Psoas muscle (tissue), 7 donors: ENCODE measurements at regions not wholly inside any gene's neighbourhood (a gene's known extent, or its start where the extent isn't known, plus 50 kb on each side); places are given as distances from the start of the nearest gene placed in this dataset.
"Not testable (repeated sequence)": the region's sequence is repeated elsewhere in the genome, so short reads cannot be mapped to it uniquely, and the experiment has no call there.

Source experiments
- ATAC-seq, 4 donors: fragments of 200-7000 bp; cut with Tn5 transposase; one replicate each; pipeline ENCODE4 v1.9.1; 2020; ENCODE audit warnings: moderate library complexity in 3 of 4, mild to moderate bottlenecking in 2 of 4
- DNase-seq, 2 donors: peaks; one replicate each; pipeline ENCODE4 v3.0.0-alpha.2; 2020
- H3K27ac ChIP-seq: fragments of 200-600 bp; one replicate; pipeline ENCODE4 v1.8.0; 2022
- H3K27me3 ChIP-seq, 3 donors: fragments of 200-600 bp in 1 of 3; one replicate each; pipeline versions ENCODE4 v1.6.1 to v1.8.0; 2013 to 2022; ENCODE audit warnings: low read length in 2 of 3, mild to moderate bottlenecking in 2 of 3, moderate library complexity in 1 of 3; ENCODE audit not compliant: insufficient read depth in 3 of 3
- H3K36me3 ChIP-seq, 2 donors: fragments of 200-600 bp in 1 of 2; one replicate each; pipeline versions ENCODE4 v1.6.1 to v1.8.0; 2013 to 2022; ENCODE audit warnings: low read depth in 1 of 2, mild to moderate bottlenecking in 1 of 2, moderate library complexity in 1 of 2; ENCODE audit not compliant: insufficient read depth in 1 of 2
- H3K4me1 ChIP-seq: fragments of 200-600 bp; one replicate; pipeline ENCODE4 v1.8.0; 2022
- H3K4me3 ChIP-seq: fragments of 200-600 bp; one replicate; pipeline ENCODE4 v1.8.0; 2022; ENCODE audit warnings: mild to moderate bottlenecking
- H3K9me3 ChIP-seq: fragments of 200-600 bp; one replicate; pipeline ENCODE4 v1.8.0; 2022
- WGBS, 3 donors: extraction: QIAGEN DNeasy Blood & Tissue Kit; methylation state at CpG; one replicate each; pipeline versions ENCODE4 v1.1.6 to v1.1.7; 2013; 5-methylcytosine and 5-hydroxymethylcytosine counted together
- intact Hi-C, 2 donors: fragments of 100-400 bp; cut with DNase I; formaldehyde crosslinking; loops; one replicate each; pipeline versions ENCODE4 v1.11.0 to v1.14.2; 2022
- TF ChIP-seq, protein P1 (sequence below): fragments of 200-600 bp; IDR thresholded peaks from one replicate; pipeline ENCODE4 v1.8.0; 2022; ENCODE audit warnings: antibody characterized with exemption
- donor health status: healthy with polysubstance abuse.
- donor health status: DM: no; HTN: no; CAD: no; lungs with moderate emphysema.
- donor health status: Bipolar disorder and iron deficiency.
- donor health status: healthy.
- donor health status: DM: yes; HTN: yes; CAD: no.
- donor health status: DM: no; HTN: no; CAD: no.
- donor health status: DM: yes; HTN: yes; CAD: no.

DNA sequence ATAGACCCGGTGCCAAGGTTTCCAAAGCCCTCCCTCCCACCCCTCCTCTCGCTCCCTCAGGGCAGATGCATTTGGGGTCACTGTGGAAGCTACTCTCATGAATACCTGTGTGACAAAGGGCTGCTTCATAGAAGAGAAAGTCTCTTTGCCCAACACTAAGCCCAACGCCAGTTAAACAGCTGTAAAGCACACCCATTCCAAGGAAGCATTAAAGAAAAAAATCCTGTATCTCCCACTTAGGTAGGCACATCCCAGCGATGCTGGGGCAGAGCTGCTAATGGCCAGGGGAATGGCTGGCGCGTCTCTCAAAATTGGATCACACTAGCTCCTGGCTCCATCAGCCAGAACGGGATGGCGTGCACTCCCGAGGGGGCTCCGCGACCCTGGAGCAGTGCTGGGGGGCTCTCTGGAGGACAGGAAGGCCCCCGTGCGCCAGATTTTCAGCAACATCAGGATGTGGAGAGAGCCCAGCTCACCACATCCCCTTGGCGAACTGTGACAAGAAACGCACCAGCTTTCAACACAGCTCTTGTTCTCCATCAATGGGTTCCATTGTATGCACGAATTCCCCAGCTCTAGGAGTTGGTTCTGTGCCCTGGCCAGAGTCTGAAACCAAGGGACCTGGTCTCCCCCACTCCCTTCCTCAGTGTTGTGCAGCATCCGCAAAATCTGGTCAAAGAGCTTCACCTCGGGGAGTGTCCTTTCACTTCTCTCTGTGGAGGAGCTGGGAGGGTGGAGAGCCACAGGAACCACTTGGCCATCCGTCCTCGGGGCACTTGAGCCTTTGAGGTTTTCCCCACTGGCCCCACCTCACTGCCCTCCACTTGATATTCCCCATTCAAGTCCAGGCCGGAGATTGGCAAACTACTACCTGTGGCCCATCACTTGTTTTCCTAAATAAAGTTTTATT, 74.1 kb downstream of the TFAP2C start:
- DNase-seq (no peak), ATAC-seq (no peak)
- Histone ChIP-seq H3K4me3 (no peak overlapping the region), H3K4me1 (no peaks in the 10 kb centered on the region), H3K27me3 (no peaks in the 10 kb centered on the region), H3K27ac (no peak overlapping the region), H3K36me3 (no peaks in the 10 kb centered on the region), H3K9me3 (no peaks in the 10 kb centered on the region)
- TF ChIP-seq, protein P1, sequence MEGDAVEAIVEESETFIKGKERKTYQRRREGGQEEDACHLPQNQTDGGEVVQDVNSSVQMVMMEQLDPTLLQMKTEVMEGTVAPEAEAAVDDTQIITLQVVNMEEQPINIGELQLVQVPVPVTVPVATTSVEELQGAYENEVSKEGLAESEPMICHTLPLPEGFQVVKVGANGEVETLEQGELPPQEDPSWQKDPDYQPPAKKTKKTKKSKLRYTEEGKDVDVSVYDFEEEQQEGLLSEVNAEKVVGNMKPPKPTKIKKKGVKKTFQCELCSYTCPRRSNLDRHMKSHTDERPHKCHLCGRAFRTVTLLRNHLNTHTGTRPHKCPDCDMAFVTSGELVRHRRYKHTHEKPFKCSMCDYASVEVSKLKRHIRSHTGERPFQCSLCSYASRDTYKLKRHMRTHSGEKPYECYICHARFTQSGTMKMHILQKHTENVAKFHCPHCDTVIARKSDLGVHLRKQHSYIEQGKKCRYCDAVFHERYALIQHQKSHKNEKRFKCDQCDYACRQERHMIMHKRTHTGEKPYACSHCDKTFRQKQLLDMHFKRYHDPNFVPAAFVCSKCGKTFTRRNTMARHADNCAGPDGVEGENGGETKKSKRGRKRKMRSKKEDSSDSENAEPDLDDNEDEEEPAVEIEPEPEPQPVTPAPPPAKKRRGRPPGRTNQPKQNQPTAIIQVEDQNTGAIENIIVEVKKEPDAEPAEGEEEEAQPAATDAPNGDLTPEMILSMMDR = no peak
- WGBS, 3 donors = 69 to 81% (median 71%) methylated on average over 21 of the region's 21 CpGs
- intact Hi-C loops = no loop called here

DNA sequence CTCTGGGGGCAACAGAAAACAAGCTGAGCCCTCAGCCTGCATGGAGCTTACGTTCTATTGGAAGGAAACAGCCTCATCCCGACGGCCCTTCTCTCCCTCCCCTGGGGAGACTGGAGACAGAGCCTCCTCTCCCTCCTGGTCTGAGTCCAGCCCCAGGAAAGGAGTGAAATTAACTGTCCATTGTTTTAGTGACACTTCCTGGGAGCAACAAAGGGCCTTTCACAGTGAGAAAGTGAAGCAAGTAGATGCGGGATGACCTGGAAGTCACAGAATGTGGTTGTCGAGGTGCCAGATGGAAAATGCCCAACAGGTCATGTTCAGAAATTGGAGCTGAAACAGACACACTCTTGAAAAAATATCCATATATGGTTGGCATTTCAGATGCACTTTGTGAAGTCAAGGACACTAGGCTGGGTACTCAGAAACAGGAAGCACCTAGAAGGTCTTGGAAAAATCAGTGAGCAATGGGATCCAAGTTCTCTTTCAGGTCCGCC, 77.8 kb downstream of the TFAP2C start:
- TF ChIP-seq, protein P1 = no peak
- H3K27ac ChIP-seq = no peak overlapping the region
- H3K27me3 ChIP-seq = no peaks in the 10 kb centered on the region
- no peaks in the 10 kb centered on the region for H3K4me1 ChIP-seq
- 58 to 61% (median 60%) methylated on average over 6 of the region's 6 CpGs for WGBS, 3 donors
- ATAC-seq = no peak
- no peaks in the 10 kb centered on the region for H3K36me3 ChIP-seq
- no peak for DNase-seq
- intact Hi-C loops = no loop called here
- no peaks in the 10 kb centered on the region for H3K9me3 ChIP-seq
- no peak overlapping the region for H3K4me3 ChIP-seq

- no peak overlapping the region for H3K27ac ChIP-seq
- H3K4me1 ChIP-seq = no peaks in the 10 kb centered on the region
- intact Hi-C loops = no loop called here
- H3K4me3 ChIP-seq = no peak overlapping the region
- DNase-seq = no peak
- no peak for ATAC-seq
- TF ChIP-seq, protein P1 = no peak
- no peaks in the 10 kb centered on the region for H3K9me3 ChIP-seq
- WGBS, 3 donors = 71 to 82% (median 75%) methylated on average over 14 of the region's 14 CpGs
- H3K27me3 ChIP-seq = no peaks in the 10 kb centered on the region
- H3K36me3 ChIP-seq = no peaks in the 10 kb centered on the region
Observed at GRCh38 chr20:56708991-56709390, 79.9 kb downstream of the TFAP2C start.

DNA sequence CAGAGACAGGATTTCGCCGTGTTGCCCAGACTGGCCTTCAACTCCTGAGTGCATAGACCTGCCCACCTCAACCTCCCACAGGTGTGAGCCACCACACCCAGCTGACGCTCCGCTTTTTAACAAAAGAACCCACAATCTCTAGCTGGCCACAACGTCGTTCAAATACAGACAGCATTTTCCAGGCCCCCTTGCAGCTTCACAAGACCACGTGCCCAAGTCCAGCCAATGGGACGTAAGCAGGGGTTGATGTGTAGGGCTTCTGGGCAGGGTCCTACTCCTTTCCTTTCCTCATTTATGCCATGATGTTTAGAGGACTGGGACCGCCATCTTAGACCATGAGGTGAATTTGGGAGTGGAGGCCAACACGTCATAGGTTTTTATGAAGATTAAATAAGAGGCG, 81.0 kb downstream of the TFAP2C start:
- no peak for DNase-seq
- H3K9me3 ChIP-seq = no peaks in the 10 kb centered on the region
- TF ChIP-seq, protein P1 = no peak
- intact Hi-C loops = no loop called here
- H3K36me3 ChIP-seq = no peaks in the 10 kb centered on the region
- 89 to 90% (median 90%) methylated on average over 11 of the region's 11 CpGs for WGBS, 3 donors
- ATAC-seq = no peak
- no peak overlapping the region for H3K27ac ChIP-seq
- H3K4me3 ChIP-seq = no peak overlapping the region
- no peaks in the 10 kb centered on the region for H3K27me3 ChIP-seq
- no peaks in the 10 kb centered on the region for H3K4me1 ChIP-seq

GRCh38 chr20:56710577-56710976, 81.5 kb downstream of the TFAP2C start:
- 54 to 81% (median 60%) methylated on average over 2 of the region's 2 CpGs for WGBS, 3 donors
- DNase-seq, ATAC-seq: not testable (repeated sequence)

More at GRCh38 chr20:56710577-56710976, 81.5 kb downstream of the TFAP2C start:
- H3K27me3 ChIP-seq, H3K9me3 ChIP-seq, H3K36me3 ChIP-seq, intact Hi-C loops, H3K27ac ChIP-seq, H3K4me3 ChIP-seq, H3K4me1 ChIP-seq: not testable (repeated sequence)
